ENCODE measurements at regions not wholly inside any gene's neighbourhood (a gene's known extent, or its start where the extent isn't known, plus 50 kb on each side); places are given as distances from the start of the nearest gene placed in this dataset.

DNA sequence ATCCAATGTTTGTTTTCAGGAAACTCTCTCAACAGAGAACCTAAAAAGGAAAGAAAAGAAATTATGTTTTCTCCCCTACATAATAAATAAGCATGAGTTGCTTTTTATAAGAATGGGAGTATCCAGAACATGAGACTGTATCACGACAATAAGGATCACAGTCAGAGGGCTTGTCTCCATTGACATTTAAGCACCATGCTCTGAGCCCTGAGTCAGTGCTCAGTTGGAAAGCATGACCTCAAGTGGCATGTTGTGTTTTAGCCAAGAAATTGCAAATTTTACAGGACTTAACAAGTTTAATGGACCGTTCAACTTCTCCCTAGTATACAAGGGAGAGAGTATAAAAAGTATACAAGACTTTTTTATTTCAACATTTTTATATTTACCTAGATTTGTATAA, 431.6 kb downstream of the GJA1 start:
- TF ChIP-seq POLR2A (IDR thresholded peaks at IDR 0.05), result no peak
- 33 to 35% methylated on average over 2 of the region's 2 CpGs for WGBS, 2 donors
- peak; percentile 23 to 31 for DNase-seq
- Histone ChIP-seq H3K27me3 (no peaks in the 10 kb centered on the region), H3K4me1 (peaks cover 12 to 17% of the 10 kb centered on the region in 2 donors), H3K4me3 (replicated peaks in 1 of 3) (no peak overlapping the region), H3K9me3 (no peaks in the 10 kb centered on the region), H3K27ac (peak overlapping the region in 2 of 3 donors; percentile 17 to 48), H3K36me3 (no peaks in the 10 kb centered on the region)
- intact Hi-C loops (cut with DNase I), result no loop called here

- no peak overlapping the region for H3K4me3 ChIP-seq (replicated peaks in 1 of 3)
These were observed 432.8 kb downstream of the GJA1 start for GRCh38 chr6:121868206-121868605.

DNA sequence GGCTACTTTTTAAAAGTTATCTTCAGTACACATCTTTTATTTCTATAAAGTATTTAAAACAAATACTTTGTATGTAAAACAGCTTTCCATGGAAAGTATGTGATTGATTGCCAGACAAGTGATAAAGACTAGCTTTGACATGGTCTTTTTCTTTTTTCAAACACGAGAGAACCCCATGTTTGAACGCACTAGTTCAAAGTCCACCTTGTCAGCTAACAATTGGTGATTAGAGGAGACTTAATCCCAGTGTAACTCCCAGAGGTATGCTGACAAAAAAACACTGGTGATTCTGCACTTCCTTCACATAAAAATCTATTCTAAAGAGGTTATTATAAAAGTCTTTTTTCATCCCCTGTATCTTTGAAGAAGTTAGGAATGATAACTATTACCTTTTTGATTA, 438.1 kb downstream of the GJA1 start:
- H3K4me3 ChIP-seq (replicated peaks in 1 of 3), result no peak overlapping the region
- H3K9me3 ChIP-seq, result no peaks in the 10 kb centered on the region
- DNase-seq, result no peak
- intact Hi-C loops (cut with DNase I), result no loop called here
- H3K36me3 ChIP-seq, result no peaks in the 10 kb centered on the region
- no peak overlapping the region for H3K27ac ChIP-seq
- TF ChIP-seq, protein P1, sequence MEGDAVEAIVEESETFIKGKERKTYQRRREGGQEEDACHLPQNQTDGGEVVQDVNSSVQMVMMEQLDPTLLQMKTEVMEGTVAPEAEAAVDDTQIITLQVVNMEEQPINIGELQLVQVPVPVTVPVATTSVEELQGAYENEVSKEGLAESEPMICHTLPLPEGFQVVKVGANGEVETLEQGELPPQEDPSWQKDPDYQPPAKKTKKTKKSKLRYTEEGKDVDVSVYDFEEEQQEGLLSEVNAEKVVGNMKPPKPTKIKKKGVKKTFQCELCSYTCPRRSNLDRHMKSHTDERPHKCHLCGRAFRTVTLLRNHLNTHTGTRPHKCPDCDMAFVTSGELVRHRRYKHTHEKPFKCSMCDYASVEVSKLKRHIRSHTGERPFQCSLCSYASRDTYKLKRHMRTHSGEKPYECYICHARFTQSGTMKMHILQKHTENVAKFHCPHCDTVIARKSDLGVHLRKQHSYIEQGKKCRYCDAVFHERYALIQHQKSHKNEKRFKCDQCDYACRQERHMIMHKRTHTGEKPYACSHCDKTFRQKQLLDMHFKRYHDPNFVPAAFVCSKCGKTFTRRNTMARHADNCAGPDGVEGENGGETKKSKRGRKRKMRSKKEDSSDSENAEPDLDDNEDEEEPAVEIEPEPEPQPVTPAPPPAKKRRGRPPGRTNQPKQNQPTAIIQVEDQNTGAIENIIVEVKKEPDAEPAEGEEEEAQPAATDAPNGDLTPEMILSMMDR (IDR thresholded peaks at IDR 0.05), result no peak
- no peak for TF ChIP-seq POLR2A (IDR thresholded peaks at IDR 0.05)
- no peaks in the 10 kb centered on the region for H3K27me3 ChIP-seq
- no peaks in the 10 kb centered on the region for H3K4me1 ChIP-seq
- 66 to 72% methylated on average over 2 of the region's 2 CpGs for WGBS, 2 donors

More at GRCh38 chr6:121868206-121868605, 432.8 kb downstream of the GJA1 start:
- Histone ChIP-seq H3K9me3 (no peaks in the 10 kb centered on the region), H3K36me3 (no peaks in the 10 kb centered on the region), H3K27ac (no peak overlapping the region), H3K27me3 (no peaks in the 10 kb centered on the region), H3K4me1 (peaks cover 12 to 17% of the 10 kb centered on the region in 2 donors)
- intact Hi-C loops (cut with DNase I), result no loop called here
- 91 to 95% methylated on average over 1 of the region's 1 CpG for WGBS, 2 donors
- TF ChIP-seq, protein P1 (IDR thresholded peaks at IDR 0.05), result no peak
- TF ChIP-seq POLR2A (IDR thresholded peaks at IDR 0.05), result no peak
- DNase-seq, result no peak

DNA sequence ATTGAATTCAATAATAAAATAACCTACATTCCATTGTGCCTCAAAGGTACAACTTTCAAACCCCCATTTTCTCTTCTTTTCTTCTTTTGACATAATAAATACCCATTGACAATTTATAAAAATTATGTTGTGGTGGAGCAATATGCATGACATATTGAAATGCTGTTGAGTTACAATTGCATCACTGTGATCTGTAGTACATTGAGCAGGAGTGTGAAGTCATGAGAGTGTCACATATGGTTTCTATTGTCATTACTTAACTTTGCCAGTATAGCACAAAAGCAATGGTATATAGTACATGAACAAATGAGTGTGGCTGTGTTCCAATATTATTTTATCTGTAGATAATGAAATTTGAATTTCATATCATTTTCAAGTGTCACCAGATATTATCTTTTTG, 441.3 kb downstream of the GJA1 start:
- no peaks in the 10 kb centered on the region for H3K9me3 ChIP-seq
- H3K4me3 ChIP-seq (replicated peaks in 1 of 3), result no peak overlapping the region
- H3K4me1 ChIP-seq, result no peaks in the 10 kb centered on the region
- no peak for DNase-seq
- no peaks in the 10 kb centered on the region for H3K36me3 ChIP-seq
- intact Hi-C loops (cut with DNase I), result no loop called here
- no peaks in the 10 kb centered on the region for H3K27me3 ChIP-seq
- H3K27ac ChIP-seq, result no peak overlapping the region
- TF ChIP-seq, protein P1 (IDR thresholded peaks at IDR 0.05), result no peak
- TF ChIP-seq POLR2A (IDR thresholded peaks at IDR 0.05), result no peak

GRCh38 chr6:121879149-121879548, 443.7 kb downstream of the GJA1 start:
- H3K4me3 ChIP-seq (replicated peaks in 1 of 3), result no peak overlapping the region
- 78 to 82% methylated on average over 1 of the region's 1 CpG for WGBS, 2 donors
- TF ChIP-seq, protein P1 (IDR thresholded peaks at IDR 0.05), result no peak
- TF ChIP-seq POLR2A (IDR thresholded peaks at IDR 0.05), result no peak
- H3K27me3 ChIP-seq, result no peaks in the 10 kb centered on the region
- peaks cover 6 to 9% of the 10 kb centered on the region in 2 donors for H3K4me1 ChIP-seq
- H3K36me3 ChIP-seq, result no peaks in the 10 kb centered on the region
- H3K27ac ChIP-seq, result no peak overlapping the region
- DNase-seq, result no peak
- intact Hi-C loops (cut with DNase I), result no loop called here
- H3K9me3 ChIP-seq, result no peaks in the 10 kb centered on the region

GRCh38 chr6:121880831-121881230, 445.4 kb downstream of the GJA1 start:
- Histone ChIP-seq H3K27ac (no peak overlapping the region), H3K9me3 (no peaks in the 10 kb centered on the region), H3K36me3 (no peaks in the 10 kb centered on the region), H3K4me1 (peaks cover 6 to 9% of the 10 kb centered on the region in 2 donors), H3K27me3 (no peaks in the 10 kb centered on the region), H3K4me3 (replicated peaks in 1 of 3) (no peak overlapping the region)
- TF ChIP-seq, protein P1 (IDR thresholded peaks at IDR 0.05), result no peak
- no peak for TF ChIP-seq POLR2A (IDR thresholded peaks at IDR 0.05)
- intact Hi-C loops (cut with DNase I), result no loop called here
- DNase-seq, result no peak

Measured in thyroid gland (tissue), 4 donors.